ENCODE measurements at regions not wholly inside any gene's neighbourhood (a gene's known extent, or its start where the extent isn't known, plus 50 kb on each side); places are given as distances from the start of the nearest gene placed in this dataset.
A peak's percentile ranks its signal among the peaks of the same experiment; 100 is the strongest.

- peak; percentile 64 for DNase-seq
Measured at GRCh38 chr15:79184465-79184892, 93.9 kb upstream of the RASGRF1 start.

DNA sequence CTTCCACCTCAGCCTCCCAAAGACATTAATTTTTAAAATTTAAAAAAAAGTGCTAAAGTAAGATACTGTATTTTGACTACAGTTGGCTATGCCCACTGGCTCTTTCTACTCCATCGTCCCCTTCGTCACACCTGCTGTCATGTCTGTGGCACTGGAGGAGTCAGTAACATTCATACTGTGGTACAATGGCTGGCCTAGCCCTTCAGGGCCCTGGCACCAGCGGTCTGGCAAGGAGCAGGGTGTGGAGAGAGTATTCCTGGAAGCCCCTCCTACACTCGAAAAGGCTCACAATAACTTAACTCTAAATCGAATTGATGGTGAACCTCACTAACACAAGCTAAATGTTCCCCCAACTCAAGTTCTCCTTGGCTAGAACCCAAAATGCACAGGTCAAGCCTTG, 89.7 kb upstream of the RASGRF1 start:
- no peak for DNase-seq

GRCh38 chr15:79179597-79179996, 89.0 kb upstream of the RASGRF1 start:
- no peak for DNase-seq

DNA sequence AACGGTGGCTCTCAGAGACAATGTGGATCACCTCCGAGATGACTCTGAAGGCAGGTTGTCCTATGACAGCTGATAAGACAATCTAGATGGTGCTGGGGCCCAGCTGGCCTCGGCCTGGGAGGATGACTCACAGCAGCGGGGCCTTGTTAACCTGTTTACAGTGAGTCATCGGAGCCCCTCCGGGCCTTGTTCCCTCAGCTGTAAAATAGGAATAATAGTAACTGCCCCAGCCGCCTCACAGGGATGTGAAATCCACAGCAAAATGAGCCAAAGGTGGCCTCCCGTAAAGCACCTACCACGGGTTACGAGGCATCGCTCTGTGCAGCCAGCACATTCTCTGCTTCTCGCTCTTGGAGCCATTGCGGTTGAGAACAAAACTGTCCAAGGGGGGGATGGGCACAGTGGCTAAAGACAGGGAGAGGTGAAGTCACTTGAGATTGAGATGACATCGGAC, 88.6 kb upstream of the RASGRF1 start:
- DNase-seq: no peak

- DNase-seq: no peak
Measured at GRCh38 chr15:79178594-79178993, 88.0 kb upstream of the RASGRF1 start.

DNA sequence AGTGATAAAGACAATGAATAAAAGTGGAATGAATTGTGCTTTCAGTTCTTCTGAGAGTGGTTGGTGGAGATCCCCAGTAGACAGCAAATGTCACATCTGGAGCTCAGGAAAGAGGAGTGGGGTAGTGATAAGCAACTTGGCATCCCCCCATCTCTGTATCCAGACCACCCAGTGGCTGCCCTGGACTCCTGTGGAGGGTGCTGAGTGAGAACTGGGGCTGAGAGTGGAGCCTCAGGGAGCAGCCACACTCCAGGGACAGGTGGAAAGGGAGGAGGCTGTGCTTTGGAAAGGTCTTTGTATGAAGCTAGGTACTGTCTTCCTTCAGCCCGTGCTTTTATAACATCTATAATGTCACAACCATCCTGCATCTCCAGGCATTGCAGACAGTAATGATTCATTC, 85.6 kb upstream of the RASGRF1 start:
- no peak for DNase-seq

DNA sequence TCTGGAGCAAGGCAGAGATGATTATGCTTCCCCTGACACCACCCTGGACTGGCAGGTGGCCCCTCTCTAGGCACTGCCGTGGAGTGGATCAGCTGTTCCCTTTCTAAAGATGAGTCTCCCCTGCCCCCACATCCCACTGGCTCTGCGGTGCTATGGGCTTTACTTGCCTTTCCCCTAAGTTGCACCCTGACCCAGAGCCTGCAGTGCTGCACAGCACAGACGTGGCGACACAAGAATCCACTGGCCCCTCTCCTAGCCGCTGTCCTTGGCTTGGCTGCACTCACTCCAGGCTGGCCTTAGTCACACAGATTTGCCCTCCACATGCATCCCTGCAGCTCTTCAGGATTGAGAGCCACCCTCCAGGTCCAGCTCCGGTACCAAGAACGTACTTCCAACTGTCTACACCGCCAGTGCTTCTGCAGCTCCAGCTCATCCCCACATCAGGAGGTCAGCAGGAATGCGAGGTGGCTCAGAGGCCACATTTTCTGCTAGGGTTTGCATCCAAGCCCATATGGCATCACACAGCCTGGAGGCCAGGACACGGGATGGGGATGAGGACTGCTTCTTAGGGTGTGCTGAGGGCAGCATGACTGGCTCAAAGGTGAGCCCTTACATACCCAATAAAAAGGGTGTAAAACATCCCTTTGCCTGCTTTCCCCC, 82.4 kb upstream of the RASGRF1 start:
- no peak for DNase-seq

DNA sequence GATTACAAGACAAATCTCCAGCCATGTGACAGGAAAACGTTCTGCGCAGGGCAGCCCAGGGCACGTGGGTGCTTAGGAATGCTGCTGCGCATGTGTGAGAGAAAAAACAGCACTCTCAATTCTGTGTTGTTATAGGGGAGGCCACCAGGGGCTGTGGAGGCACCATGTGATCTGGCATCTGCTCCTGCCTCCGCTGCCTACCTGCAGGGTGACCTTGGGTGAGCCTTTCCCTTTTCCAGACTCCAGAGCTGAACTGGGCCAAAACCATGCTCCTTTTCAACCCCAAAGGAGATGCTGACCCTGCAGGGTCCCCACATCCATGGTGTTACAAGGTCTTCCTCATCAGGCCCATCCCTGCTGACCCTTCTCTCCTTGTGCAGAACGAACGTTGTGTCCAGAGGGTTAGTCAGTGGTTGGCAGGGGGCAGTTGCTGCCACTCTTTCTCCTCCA, 81.5 kb upstream of the RASGRF1 start:
- DNase-seq: no peak

- no peak for DNase-seq
Measured at GRCh38 chr15:79171320-79172031, 80.9 kb upstream of the RASGRF1 start.

GRCh38 chr15:79170256-79170664, 79.7 kb upstream of the RASGRF1 start:
- DNase-seq: no peak

GRCh38 chr15:79169526-79170133, 79.0 kb upstream of the RASGRF1 start:
- DNase-seq: no peak

DNA sequence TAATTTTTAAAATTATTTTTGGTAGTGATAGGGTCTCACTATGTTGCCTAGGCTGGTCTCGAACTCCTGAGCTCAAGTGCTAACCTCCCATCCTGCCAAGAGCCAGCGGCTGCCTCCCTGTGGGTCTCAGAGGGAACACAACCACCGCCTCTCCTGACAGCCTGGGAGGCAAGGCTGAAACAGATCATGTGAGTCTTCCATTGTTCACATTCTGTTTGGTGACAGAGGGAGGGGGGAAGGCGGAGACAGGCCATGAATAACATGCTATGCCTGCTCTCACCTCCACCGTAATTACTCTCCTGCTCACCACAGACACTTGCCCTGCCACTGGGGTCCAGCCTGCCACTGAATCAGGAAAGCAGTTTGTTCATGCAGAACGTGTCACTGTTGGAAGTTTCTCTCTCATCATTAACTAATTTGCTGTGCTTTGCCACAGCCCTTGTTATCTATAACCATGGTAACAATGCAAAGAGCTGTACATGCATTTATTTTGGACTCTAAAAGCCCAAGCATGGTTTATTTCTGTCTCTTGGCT, 78.4 kb upstream of the RASGRF1 start:
- no peak for DNase-seq

GRCh38 chr15:79167776-79168175, 77.2 kb upstream of the RASGRF1 start:
- no peak for DNase-seq

DNA sequence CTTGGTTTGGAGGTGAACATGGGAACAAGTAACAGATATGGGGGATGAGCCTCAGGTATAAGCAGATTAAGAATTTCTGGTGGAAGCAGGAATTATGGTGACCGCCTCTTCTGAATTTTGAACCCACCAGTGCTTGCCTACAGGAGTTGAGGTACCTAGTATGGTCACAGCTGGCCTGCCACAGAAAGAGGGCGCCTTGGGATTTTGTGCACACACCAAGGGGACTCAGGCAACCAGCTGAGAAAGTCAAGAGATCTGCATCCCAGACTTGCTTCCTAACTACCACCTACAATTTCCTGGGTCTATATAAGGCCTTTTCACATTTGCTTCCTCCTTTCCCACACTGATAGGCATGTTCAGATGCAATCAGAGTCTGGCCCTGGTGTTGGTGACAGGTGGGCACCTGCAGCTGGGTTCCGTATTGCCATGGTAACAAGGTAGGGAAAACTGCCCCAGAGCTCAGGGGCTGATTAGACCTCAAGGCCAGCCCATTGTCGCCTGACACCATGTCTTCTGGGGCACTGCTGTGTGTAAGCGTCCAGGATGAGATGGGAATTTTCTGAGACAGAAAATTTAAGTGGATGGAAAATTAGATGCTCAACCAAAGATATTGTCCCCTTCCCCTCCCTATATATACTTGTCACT, 75.9 kb upstream of the RASGRF1 start:
- DNase-seq: no peak

DNA sequence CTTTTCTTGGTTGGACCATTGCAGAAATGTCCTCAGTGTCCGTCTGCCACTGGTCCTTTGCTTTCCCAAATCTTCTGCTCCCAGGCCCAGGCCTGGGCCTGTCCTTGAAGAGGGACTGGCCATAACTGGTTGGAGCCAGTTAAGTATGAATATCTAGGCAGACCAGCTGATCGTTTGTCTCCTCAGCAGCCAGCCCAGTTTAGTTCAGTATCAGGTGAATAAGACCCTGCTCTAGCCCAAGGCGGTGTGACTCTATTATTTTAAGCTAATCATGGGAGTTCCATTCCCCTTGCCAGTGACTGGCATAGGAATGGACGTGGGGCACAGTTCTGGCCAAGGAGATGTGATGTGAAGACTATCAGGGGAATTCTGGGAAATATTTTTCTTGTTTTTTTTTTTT, 73.9 kb upstream of the RASGRF1 start:
- no peak for DNase-seq

DNA sequence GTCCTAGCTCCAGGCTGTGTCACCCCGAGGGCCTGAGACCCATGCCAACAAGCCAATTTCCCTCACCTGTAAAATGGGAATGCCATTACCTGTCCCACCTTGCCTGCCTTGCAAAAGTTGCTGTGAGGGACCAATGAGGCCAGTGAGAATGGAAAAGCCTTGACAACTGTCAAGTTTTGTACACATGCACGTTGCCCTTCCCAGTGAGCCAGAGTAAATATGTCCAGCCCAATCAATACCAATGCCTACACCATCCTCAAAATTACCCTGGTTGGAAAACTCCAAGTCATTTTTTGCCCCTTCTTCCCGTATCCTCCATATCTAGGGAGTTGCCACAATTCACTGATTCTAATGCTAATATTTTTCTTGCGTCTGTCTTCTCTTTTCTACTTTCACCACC, 73.5 kb upstream of the RASGRF1 start:
- DNase-seq: no peak

DNA sequence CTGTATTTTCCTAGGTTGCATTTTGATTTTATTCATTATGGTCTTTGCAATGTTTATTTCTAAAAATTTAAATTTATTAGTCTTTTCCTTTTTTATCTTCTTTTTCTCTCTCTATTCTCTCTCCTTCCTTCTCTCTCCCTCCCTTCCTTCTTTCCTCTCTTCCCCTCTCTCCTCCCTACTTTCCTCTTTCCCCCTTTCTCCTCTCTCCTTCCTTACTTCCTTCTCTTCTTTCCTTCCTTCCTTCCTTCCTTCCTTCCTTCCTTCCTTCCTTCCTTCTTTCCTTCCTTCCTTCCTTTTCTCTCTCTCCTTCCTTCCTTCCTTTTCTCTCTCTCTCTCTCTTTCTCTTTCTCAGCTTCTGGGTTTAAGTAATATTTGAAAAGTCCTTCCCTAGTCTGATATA, 72.8 kb upstream of the RASGRF1 start:
- no peak for DNase-seq

- DNase-seq: no peak
Measured at GRCh38 chr15:79161837-79162508, 71.4 kb upstream of the RASGRF1 start.

DNA sequence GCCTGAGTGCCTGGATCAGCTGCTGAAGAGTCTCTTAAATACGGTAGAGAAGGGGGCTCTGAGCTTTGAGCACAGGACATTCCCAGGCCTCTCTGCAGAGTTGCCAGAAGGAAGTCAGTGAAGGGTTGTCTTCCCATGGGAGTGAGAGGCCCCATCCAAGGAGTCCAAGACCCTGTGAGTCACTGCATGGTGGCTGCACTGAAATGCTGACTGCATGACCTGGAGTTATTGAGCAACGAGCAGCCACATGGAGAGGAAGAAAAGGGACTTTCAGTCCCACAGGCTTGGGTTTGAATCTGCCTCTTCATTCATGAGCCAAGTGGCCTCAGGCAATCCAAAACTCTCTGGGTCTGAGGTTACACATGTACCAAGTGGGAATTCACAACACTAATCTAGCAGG, 69.6 kb upstream of the RASGRF1 start:
- DNase-seq: no peak

DNA sequence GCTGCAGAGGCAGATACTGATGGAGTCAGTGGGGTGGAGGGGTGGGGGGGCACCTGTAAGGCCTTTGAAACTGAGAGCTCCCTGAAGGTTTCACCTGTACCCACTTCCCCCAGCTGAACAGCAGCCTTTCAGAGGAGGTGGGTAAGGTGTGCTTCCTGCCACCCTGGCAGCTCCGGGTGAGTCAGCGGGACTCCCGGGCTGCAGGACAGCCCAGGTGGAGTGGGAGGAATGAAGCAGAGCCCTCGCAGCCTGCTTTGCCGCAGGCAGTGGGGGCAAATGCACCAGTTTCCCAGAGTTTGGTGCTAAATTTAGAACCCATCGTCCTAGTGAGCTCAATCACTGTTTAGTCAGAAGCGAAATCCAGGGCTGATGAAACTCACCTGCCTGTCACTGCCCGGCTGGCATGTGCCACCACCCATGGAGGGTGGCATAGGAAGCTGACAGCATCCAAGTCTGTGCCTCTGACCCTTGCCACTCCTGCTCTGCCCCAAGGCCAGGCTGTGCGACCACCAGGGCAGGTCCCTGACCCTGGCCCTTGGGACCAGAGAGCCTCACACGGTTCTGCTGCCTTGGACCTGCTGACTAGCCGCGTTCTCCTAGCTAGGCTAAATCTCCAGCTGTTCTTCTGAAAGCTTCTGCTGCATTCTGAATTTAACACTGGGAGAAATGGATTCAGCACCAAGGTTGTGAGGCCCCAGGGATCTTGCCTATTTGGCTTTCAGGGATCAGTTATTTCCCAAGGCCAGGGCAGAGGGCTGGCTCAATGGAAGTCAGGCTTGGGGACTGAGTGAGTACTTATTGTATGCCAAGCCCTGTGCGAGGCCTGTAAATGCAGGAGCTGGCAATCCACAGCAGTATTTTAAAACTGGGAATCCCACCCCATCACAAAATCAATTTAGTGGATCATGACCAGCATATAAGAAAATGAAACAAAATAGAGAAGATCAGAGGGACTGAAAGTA, 67.3 kb upstream of the RASGRF1 start:
- no peak for DNase-seq

DNA sequence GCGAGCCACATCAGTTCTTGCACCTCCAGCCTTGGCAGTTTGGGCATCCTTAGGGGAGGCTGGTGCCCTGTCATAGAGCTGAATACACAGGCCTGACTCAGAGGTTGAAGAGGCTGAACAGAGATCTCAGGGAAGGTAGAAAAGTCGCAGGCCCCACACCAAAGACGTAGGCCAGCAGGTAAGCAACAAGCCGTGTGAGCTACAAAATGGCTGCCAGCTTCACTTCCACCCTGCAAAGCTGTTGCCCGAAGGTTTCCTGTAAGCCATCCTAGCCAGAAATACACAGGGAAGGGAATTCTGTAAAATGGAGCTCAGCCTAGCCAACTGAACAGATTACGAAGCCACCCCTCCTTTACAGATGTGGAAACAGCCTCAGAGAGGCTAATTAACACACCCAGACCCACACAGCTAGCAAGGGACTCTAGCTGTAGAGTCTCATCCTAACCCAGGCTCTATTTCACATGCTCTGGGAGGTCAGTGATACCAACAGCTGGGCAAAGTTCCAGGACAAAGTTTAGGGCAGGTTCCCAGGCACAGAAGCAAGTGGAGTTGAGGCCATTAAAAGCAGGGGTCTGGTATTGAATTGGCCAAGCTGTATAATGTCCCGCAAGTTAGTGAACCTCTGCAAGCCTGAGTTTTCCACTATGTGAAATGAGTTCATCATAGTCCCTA, 66.3 kb upstream of the RASGRF1 start:
- DNase-seq: no peak

All from T-helper 9 cell (primary cell).